ENCODE measurements at regions not wholly inside any gene's neighbourhood (a gene's known extent, or its start where the extent isn't known, plus 50 kb on each side); places are given as distances from the start of the nearest gene placed in this dataset.

DNA sequence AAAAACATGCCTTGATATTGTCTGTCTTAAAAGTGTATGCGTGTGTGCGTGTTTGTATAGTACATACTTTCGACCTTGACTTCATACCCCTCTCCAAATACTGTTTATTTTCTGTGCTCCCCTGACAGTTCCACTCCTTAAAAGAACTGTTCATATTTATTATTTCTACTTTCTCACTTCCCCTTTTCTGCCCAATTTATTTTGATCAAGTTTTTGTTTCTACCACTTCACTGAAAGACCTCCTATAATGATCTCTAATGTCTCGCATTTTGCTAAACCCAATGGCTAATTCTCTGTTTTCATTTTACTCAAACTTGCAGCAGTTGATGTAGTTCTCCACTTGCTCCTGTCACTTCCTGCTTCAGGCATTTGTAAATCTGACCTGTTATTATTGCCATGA lies 426.1 kb upstream of the KLF12 start:
- no peak for ATAC-seq (replicated peaks in 1 of 4)
- 90% methylated on average over 2 of the region's 4 CpGs for WGBS (ENCODE audit: insufficient coverage)

GRCh38 chr13:74557870-74558269 lies 423.7 kb upstream of the KLF12 start:
- no peaks in the 10 kb centered on the region for H3K9me3 ChIP-seq
- Mint-ChIP-seq H3K36me3 (no peaks in the 10 kb centered on the region), H3K4me3 (no peak overlapping the region), H3K9me3 (no peaks in the 10 kb centered on the region), H3K27me3 (no peaks in the 10 kb centered on the region), H3K4me1 (peaks cover 0 to 5% (median 0%) of the 10 kb centered on the region in 3 donors), H3K27ac (no peak overlapping the region)
- no peak overlapping the region for H3K27ac ChIP-seq (ENCODE audit: low read length)
- ATAC-seq (replicated peaks in 1 of 4) (no peak), DNase-seq (no peak)
- no peaks in the 10 kb centered on the region for H3K27me3 ChIP-seq (replicated peaks in 1 of 2; ENCODE audit: control insufficient read depth in 2 of 2, extremely low read depth in 1 of 2, insufficient read depth in 2 of 2, low read length in 1 of 2)
- H3K4me3 ChIP-seq (ENCODE audit: control insufficient read depth in 1 of 2, extremely low read depth in 1 of 2, low read length in 1 of 2), result no peak overlapping the region
- ChIA-PET POLR2A (no interaction called here), CTCF (no interaction called here)
- no peaks in the 10 kb centered on the region for H3K36me3 ChIP-seq (ENCODE audit: control insufficient read depth in 2 of 2, extremely low read depth in 1 of 2, insufficient read depth in 1 of 2, low read length in 1 of 2)
- no peaks in the 10 kb centered on the region for H3K4me1 ChIP-seq (ENCODE audit: control insufficient read depth in 1 of 2, extremely low read depth in 1 of 2, insufficient read depth in 2 of 2, low read length in 2 of 2)
- no CpG with 5 or more reads among the region's 1 CpG for WGBS (ENCODE audit: insufficient coverage)

More for the DNA sequence above, 426.1 kb upstream of the KLF12 start:
- no peaks in the 10 kb centered on the region for H3K27me3 ChIP-seq (replicated peaks in 1 of 2; ENCODE audit: control insufficient read depth in 2 of 2, extremely low read depth in 1 of 2, insufficient read depth in 2 of 2, low read length in 1 of 2)
- no peak overlapping the region for H3K4me3 ChIP-seq (ENCODE audit: control insufficient read depth in 1 of 2, extremely low read depth in 1 of 2, low read length in 1 of 2)
- no peak overlapping the region for H3K27ac ChIP-seq (ENCODE audit: low read length)
- no peak overlapping the region for H3K27ac Mint-ChIP-seq
- ChIA-PET POLR2A (no interaction called here), CTCF (no interaction called here)
- no peak overlapping the region for H3K4me3 Mint-ChIP-seq
- H3K36me3 ChIP-seq (ENCODE audit: control insufficient read depth in 2 of 2, extremely low read depth in 1 of 2, insufficient read depth in 1 of 2, low read length in 1 of 2), result no peaks in the 10 kb centered on the region
- H3K9me3 Mint-ChIP-seq, result no peaks in the 10 kb centered on the region
- H3K9me3 ChIP-seq, result no peaks in the 10 kb centered on the region
- no peak for DNase-seq
- no peaks in the 10 kb centered on the region for H3K36me3 Mint-ChIP-seq
- peaks cover 0 to under 1% (median 0%) of the 10 kb centered on the region in 3 donors for H3K4me1 Mint-ChIP-seq
- no peaks in the 10 kb centered on the region for H3K27me3 Mint-ChIP-seq
- no peaks in the 10 kb centered on the region for H3K4me1 ChIP-seq (ENCODE audit: control insufficient read depth in 1 of 2, extremely low read depth in 1 of 2, insufficient read depth in 2 of 2, low read length in 2 of 2)

DNA sequence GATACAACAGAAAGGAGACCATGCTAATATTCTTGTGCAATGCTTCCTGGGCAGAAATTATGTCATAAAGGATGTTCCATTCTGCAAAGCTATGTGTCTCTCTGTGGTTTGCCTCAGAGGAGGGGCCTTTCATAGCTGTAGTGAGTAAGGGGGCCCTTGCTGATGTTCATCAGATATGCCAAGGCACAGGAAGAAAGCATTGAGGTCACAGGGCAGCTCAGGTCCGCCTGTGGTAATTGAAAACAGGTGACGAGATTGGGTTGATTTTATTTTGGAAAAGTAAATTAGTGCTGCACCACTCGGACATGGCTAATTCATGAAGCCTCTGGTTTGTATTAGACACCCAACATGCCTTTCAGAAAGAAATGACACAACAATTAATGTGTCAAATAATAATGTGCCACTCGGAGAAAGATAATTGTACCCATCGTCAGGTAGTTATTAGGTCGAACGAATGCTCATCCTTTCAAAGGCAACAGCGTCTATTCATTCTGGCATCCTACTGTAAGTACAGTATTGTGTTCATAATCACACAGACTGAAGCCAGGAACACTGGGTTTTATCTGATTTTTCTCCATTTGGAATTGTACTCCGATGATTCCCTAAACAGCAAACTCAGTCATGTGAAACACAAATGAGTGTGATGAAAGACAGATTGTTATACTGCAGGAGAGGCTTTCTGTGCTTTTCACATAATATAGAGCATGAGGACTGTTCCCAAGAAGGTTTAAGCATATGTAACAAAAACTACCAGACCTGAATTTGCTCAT lies 421.6 kb upstream of the KLF12 start:
- no peak overlapping the region for H3K4me3 ChIP-seq (ENCODE audit: control insufficient read depth in 1 of 2, extremely low read depth in 1 of 2, low read length in 1 of 2)
- H3K27ac Mint-ChIP-seq, result peak overlapping the region in 1 of 2 donors; percentile 17
- no peaks in the 10 kb centered on the region for H3K27me3 Mint-ChIP-seq
- H3K4me3 Mint-ChIP-seq, result no peak overlapping the region
- H3K36me3 Mint-ChIP-seq, result no peaks in the 10 kb centered on the region
- no peaks in the 10 kb centered on the region for H3K27me3 ChIP-seq (replicated peaks in 1 of 2; ENCODE audit: control insufficient read depth in 2 of 2, extremely low read depth in 1 of 2, insufficient read depth in 2 of 2, low read length in 1 of 2)
- no peaks in the 10 kb centered on the region for H3K4me1 ChIP-seq (ENCODE audit: control insufficient read depth in 1 of 2, extremely low read depth in 1 of 2, insufficient read depth in 2 of 2, low read length in 2 of 2)
- ChIA-PET CTCF (no interaction called here), POLR2A (no interaction called here)
- H3K36me3 ChIP-seq (ENCODE audit: control insufficient read depth in 2 of 2, extremely low read depth in 1 of 2, insufficient read depth in 1 of 2, low read length in 1 of 2), result no peaks in the 10 kb centered on the region
- peaks cover 0 to 8% (median 0%) of the 10 kb centered on the region in 3 donors for H3K4me1 Mint-ChIP-seq
- no peak for DNase-seq
- H3K9me3 ChIP-seq, result no peaks in the 10 kb centered on the region
- H3K9me3 Mint-ChIP-seq, result no peaks in the 10 kb centered on the region
- H3K27ac ChIP-seq (ENCODE audit: low read length), result no peak overlapping the region
- peak in 2 of 4 experiments; percentile 20 to 42 for ATAC-seq (replicated peaks in 1 of 4)
- 89% methylated on average over 5 of the region's 9 CpGs for WGBS (ENCODE audit: insufficient coverage)

DNA sequence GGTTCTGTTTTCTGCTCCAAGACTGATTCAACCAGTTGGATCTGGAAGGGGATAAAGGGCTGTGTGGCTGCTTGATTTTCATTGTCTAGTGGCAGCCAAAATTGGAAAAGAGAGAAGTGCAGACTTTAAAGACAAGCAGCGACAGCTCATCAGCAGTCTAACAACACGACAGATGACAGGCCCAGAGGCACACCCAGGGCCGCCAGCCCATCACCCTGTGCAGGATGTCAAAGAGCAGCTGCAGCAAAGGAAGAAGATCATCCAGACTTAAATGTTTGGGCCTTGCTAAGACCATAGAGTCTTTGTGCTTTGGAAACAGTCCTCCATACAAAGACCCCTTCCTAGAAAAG lies 421.0 kb upstream of the KLF12 start:
- ATAC-seq (replicated peaks in 1 of 4) (peak in 1 of 4 experiments; percentile 52), DNase-seq (no peak)
- no peak overlapping the region for H3K4me3 Mint-ChIP-seq
- H3K4me1 Mint-ChIP-seq, result peaks cover 1 to 11% (median 2%) of the 10 kb centered on the region in 3 donors
- ChIA-PET CTCF (no interaction called here), POLR2A (no interaction called here)
- no peaks in the 10 kb centered on the region for H3K9me3 Mint-ChIP-seq
- Histone ChIP-seq H3K36me3 (ENCODE audit: control insufficient read depth in 2 of 2, extremely low read depth in 1 of 2, insufficient read depth in 1 of 2, low read length in 1 of 2) (no peaks in the 10 kb centered on the region), H3K27me3 (replicated peaks in 1 of 2; ENCODE audit: control insufficient read depth in 2 of 2, extremely low read depth in 1 of 2, insufficient read depth in 2 of 2, low read length in 1 of 2) (no peaks in the 10 kb centered on the region), H3K4me1 (ENCODE audit: control insufficient read depth in 1 of 2, extremely low read depth in 1 of 2, insufficient read depth in 2 of 2, low read length in 2 of 2) (peaks cover 2% of the 10 kb centered on the region in 2 experiments), H3K27ac (ENCODE audit: low read length) (no peak overlapping the region), H3K4me3 (ENCODE audit: control insufficient read depth in 1 of 2, extremely low read depth in 1 of 2, low read length in 1 of 2) (no peak overlapping the region), H3K9me3 (no peaks in the 10 kb centered on the region)
- H3K27me3 Mint-ChIP-seq, result no peaks in the 10 kb centered on the region
- no peak overlapping the region for H3K27ac Mint-ChIP-seq
- H3K36me3 Mint-ChIP-seq, result no peaks in the 10 kb centered on the region
- 86% methylated on average over 3 of the region's 3 CpGs for WGBS (ENCODE audit: insufficient coverage)

GRCh38 chr13:74554569-74555275 lies 420.5 kb upstream of the KLF12 start:
- ChIA-PET CTCF (interaction anchor here in 1 of 2 donors (0.5 kb wide), 1 partner anchor 19 kb away, joined by 3 read pairs; no protein-coding TSS in a partner anchor), POLR2A (no interaction called here)
- WGBS (ENCODE audit: insufficient coverage), result 100% methylated on average over 4 of the region's 8 CpGs

GRCh38 chr13:74550039-74550438 lies 415.8 kb upstream of the KLF12 start:
- Histone ChIP-seq H3K4me3 (ENCODE audit: control insufficient read depth in 1 of 2, extremely low read depth in 1 of 2, low read length in 1 of 2) (no peak overlapping the region), H3K4me1 (ENCODE audit: control insufficient read depth in 1 of 2, extremely low read depth in 1 of 2, insufficient read depth in 2 of 2, low read length in 2 of 2) (peaks cover 5 to 6% of the 10 kb centered on the region in 2 experiments), H3K36me3 (ENCODE audit: control insufficient read depth in 2 of 2, extremely low read depth in 1 of 2, insufficient read depth in 1 of 2, low read length in 1 of 2) (no peaks in the 10 kb centered on the region), H3K27ac (ENCODE audit: low read length) (no peak overlapping the region), H3K9me3 (no peaks in the 10 kb centered on the region), H3K27me3 (replicated peaks in 1 of 2; ENCODE audit: control insufficient read depth in 2 of 2, extremely low read depth in 1 of 2, insufficient read depth in 2 of 2, low read length in 1 of 2) (no peaks in the 10 kb centered on the region)
- ChIA-PET POLR2A (no interaction called here), CTCF (interaction anchor here (0.5 to 0.6 kb wide), 2 partner anchors 328 to 619 kb away, joined by 7 to 10 read pairs; no protein-coding TSS in a partner anchor)
- Mint-ChIP-seq H3K36me3 (no peaks in the 10 kb centered on the region), H3K27ac (no peak overlapping the region), H3K4me3 (no peak overlapping the region), H3K9me3 (no peaks in the 10 kb centered on the region), H3K27me3 (no peaks in the 10 kb centered on the region), H3K4me1 (peaks cover 8 to 17% (median 10%) of the 10 kb centered on the region in 3 donors)
- DNase-seq (peak in 1 of 35 experiments; percentile 39), ATAC-seq (replicated peaks in 1 of 4) (peak; percentile 72 to 95 (median 86))
- no CpG with 5 or more reads among the region's 2 CpGs for WGBS (ENCODE audit: insufficient coverage)

More at GRCh38 chr13:74554569-74555275, 420.5 kb upstream of the KLF12 start:
- peaks cover 7 to 16% (median 7%) of the 10 kb centered on the region in 3 donors for H3K4me1 Mint-ChIP-seq
- no peaks in the 10 kb centered on the region for H3K9me3 ChIP-seq
- no peak overlapping the region for H3K4me3 Mint-ChIP-seq
- no peak for DNase-seq
- ATAC-seq (replicated peaks in 1 of 4), result no peak
- H3K27me3 ChIP-seq (replicated peaks in 1 of 2; ENCODE audit: control insufficient read depth in 2 of 2, extremely low read depth in 1 of 2, insufficient read depth in 2 of 2, low read length in 1 of 2), result no peaks in the 10 kb centered on the region
- H3K27ac ChIP-seq (ENCODE audit: low read length), result no peak overlapping the region
- peaks cover 3% of the 10 kb centered on the region in 2 experiments for H3K4me1 ChIP-seq (ENCODE audit: control insufficient read depth in 1 of 2, extremely low read depth in 1 of 2, insufficient read depth in 2 of 2, low read length in 2 of 2)
- no peaks in the 10 kb centered on the region for H3K36me3 ChIP-seq (ENCODE audit: control insufficient read depth in 2 of 2, extremely low read depth in 1 of 2, insufficient read depth in 1 of 2, low read length in 1 of 2)
- no peaks in the 10 kb centered on the region for H3K27me3 Mint-ChIP-seq
- no peaks in the 10 kb centered on the region for H3K9me3 Mint-ChIP-seq
- H3K4me3 ChIP-seq (ENCODE audit: control insufficient read depth in 1 of 2, extremely low read depth in 1 of 2, low read length in 1 of 2), result no peak overlapping the region
- no peak overlapping the region for H3K27ac Mint-ChIP-seq
- no peaks in the 10 kb centered on the region for H3K36me3 Mint-ChIP-seq
